Large intestine (tissue), 3 donors: ENCODE measurements at regions not wholly inside any gene's neighbourhood (a gene's known extent, or its start where the extent isn't known, plus 50 kb on each side); places are given as distances from the start of the nearest gene placed in this dataset.
"Not testable (repeated sequence)": the region's sequence is repeated elsewhere in the genome, so short reads cannot be mapped to it uniquely, and the experiment has no call there.

ENCODE experiments used
- DNase-seq, 2 donors: peaks; one replicate each; pipeline versions ENCODE4 v3.0.0 to v3.0.0-alpha.2; 2013
- H3K27ac ChIP-seq: one replicate; pipeline ENCODE4 v1.5.1; 2013; ENCODE audit warnings: low read length
- H3K27me3 ChIP-seq: 2 replicates; pipeline ENCODE4 v1.6.1; 2013; ENCODE audit warnings: low read length; ENCODE audit not compliant: control insufficient read depth, insufficient read depth
- H3K36me3 ChIP-seq: 2 replicates; pipeline ENCODE4 v1.6.1; 2013; ENCODE audit warnings: low read length; ENCODE audit not compliant: control insufficient read depth, insufficient read depth
- H3K4me1 ChIP-seq: one replicate; pipeline ENCODE4 v1.6.1; 2013; ENCODE audit warnings: low read length; ENCODE audit not compliant: control insufficient read depth, insufficient read depth
- H3K4me3 ChIP-seq: one replicate; pipeline ENCODE4 v1.5.1; 2013; ENCODE audit warnings: low read length
- H3K9me3 ChIP-seq: one replicate; pipeline ENCODE4 v1.6.1; 2013; ENCODE audit warnings: mild to moderate bottlenecking, low read depth, low read length, moderate library complexity; ENCODE audit not compliant: control insufficient read depth
- WGBS: methylation state at CpG from one replicate; pipeline ENCODE4 v1.1.5; 2013; ENCODE audit warnings: low lambda C conversion rate; ENCODE audit not compliant: insufficient coverage; 5-methylcytosine and 5-hydroxymethylcytosine counted together

DNA sequence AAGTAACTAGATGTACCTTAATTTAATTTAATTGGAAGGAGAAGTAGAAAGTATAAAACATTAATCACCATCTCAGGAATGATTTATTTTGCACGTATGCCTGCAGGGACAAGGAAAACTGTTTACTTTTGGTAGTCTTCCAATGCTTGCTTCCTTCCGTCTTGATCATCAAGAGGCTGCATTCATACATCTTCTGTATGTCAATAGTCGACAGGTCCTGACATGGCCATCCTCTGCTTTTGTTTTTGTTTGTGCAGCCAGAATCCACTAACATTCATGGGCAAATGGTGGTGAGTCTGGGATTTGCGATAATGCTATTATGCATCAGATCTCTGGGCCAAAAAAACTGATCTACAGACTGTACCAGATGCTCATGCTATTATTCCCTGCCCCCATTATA lies 56.6 kb upstream of the ZPLD1 start:
- H3K27ac ChIP-seq, result no peak overlapping the region
- no CpG with 5 or more reads among the region's 4 CpGs for WGBS
- H3K27me3 ChIP-seq, result no peaks in the 10 kb centered on the region
- no peaks in the 10 kb centered on the region for H3K4me1 ChIP-seq
- no peak for DNase-seq
- no peaks in the 10 kb centered on the region for H3K9me3 ChIP-seq
- no peak overlapping the region for H3K4me3 ChIP-seq
- H3K36me3 ChIP-seq, result no peaks in the 10 kb centered on the region

DNA sequence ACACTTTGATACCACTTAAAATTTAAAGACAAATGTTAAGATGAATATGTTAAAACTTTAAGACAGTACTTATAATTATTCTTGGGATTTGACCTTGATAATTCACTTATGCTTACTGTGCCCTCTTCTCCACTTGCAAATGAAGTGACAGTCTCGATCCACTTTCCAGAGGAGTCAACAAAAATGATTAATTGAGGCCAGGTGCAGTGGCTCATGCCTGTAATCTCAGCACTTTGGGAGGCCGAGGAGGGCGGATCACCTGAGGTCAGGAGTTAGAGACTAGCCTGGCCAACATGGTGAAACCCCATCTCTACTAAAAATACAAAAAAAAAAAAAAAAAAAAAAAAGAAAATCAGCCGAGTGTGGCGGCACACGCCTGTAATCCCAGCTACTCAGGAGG lies 52.6 kb upstream of the ZPLD1 start:
- not testable (repeated sequence) for H3K4me1 ChIP-seq, H3K36me3 ChIP-seq, H3K4me3 ChIP-seq, DNase-seq, H3K27me3 ChIP-seq, H3K9me3 ChIP-seq, H3K27ac ChIP-seq
- WGBS, result 100% methylated on average over 2 of the region's 6 CpGs
